Uterus (tissue), 3 donors: ENCODE measurements at regions not wholly inside any gene's neighbourhood (a gene's known extent, or its start where the extent isn't known, plus 50 kb on each side); places are given as distances from the start of the nearest gene placed in this dataset.

Experiments used
- DNase-seq, 2 donors: peaks; one replicate each; pipeline ENCODE4 v3.0.0-alpha.2; 2019 to 2020
- H3K27ac ChIP-seq, 2 donors: fragments of 200-600 bp; sonication (generic); 1 replicate in 1 of 2; 2 replicates in 1 of 2; pipeline ENCODE4 v1.5.1; 2016 to 2018
- H3K27me3 ChIP-seq, 2 donors: fragments of 200-600 bp; sonication (generic); one replicate each; pipeline ENCODE4 v1.5.1; 2018 to 2019; ENCODE audit warnings: control low read depth in 1 of 2
- H3K36me3 ChIP-seq, 2 donors: fragments of 200-600 bp; sonication (generic); one replicate each; pipeline ENCODE4 v1.5.1; 2019; ENCODE audit warnings: control low read depth in 1 of 2
- H3K4me1 ChIP-seq, 2 donors: fragments of 200-600 bp; sonication (generic); one replicate each; pipeline ENCODE4 v1.5.1; 2018 to 2019; ENCODE audit warnings: control low read depth in 1 of 2
- H3K4me3 ChIP-seq, 2 donors: fragments of 200-600 bp; sonication (generic); 1 replicate in 1 of 2; 2 replicates in 1 of 2; pipeline ENCODE4 v1.5.1; 2018 to 2019; ENCODE audit warnings: mild to moderate bottlenecking in 1 of 2
- H3K9me3 ChIP-seq, 2 donors: fragments of 200-600 bp; sonication (generic); one replicate each; pipeline ENCODE4 v1.5.1; 2019; ENCODE audit warnings: control low read depth in 1 of 2
- CTCF ChIP-seq, 4 experiments: fragments of 200-600 bp in 2 of 4; fragments of 450-650 bp in 2 of 4; sonication (generic) in 2 of 4; IDR thresholded peaks; one replicate each; pipeline ENCODE4 v1.5.1; 2016 to 2019; ENCODE audit warnings: antibody characterized with exemption in 4 of 4, mild to moderate bottlenecking in 2 of 4, moderate library complexity in 1 of 4
- POLR2A ChIP-seq, 2 donors: fragments of 450-650 bp; IDR thresholded peaks; one replicate each; pipeline ENCODE4 v1.6.1; 2016; ENCODE audit warnings: antibody characterized with exemption in 2 of 2, mild to moderate bottlenecking in 1 of 2, moderate library complexity in 1 of 2
- intact Hi-C: fragments of 100-400 bp; cut with DNase I; formaldehyde crosslinking; loops from one replicate; pipeline ENCODE4 v1.15.1; 2023; ENCODE audit warnings: low total_unique reads
- donor health status: DM: yes; HTN: yes; CAD: no.

- Histone ChIP-seq H3K27me3 (no peaks in the 10 kb centered on the region), H3K4me1 (no peaks in the 10 kb centered on the region), H3K9me3 (no peaks in the 10 kb centered on the region), H3K27ac (no peak overlapping the region), H3K4me3 (no peak overlapping the region), H3K36me3 (no peaks in the 10 kb centered on the region)
- intact Hi-C loops = no loop called here
- DNase-seq = no peak
- TF ChIP-seq POLR2A (IDR thresholded peaks at IDR 0.05) = no peak
These were observed 731.3 kb upstream of the NRSN1 start for GRCh38 chr6:23394681-23395080.

GRCh38 chr6:23395381-23395780, 730.6 kb upstream of the NRSN1 start:
- H3K9me3 ChIP-seq = no peaks in the 10 kb centered on the region
- TF ChIP-seq POLR2A (IDR thresholded peaks at IDR 0.05) (no peak), CTCF (IDR thresholded peaks at IDR 0.05) (no peak)
- intact Hi-C loops = no loop called here

GRCh38 chr6:23396949-23397348, 729.1 kb upstream of the NRSN1 start:
- Histone ChIP-seq H3K36me3 (no peaks in the 10 kb centered on the region), H3K4me1 (no peaks in the 10 kb centered on the region), H3K27me3 (no peaks in the 10 kb centered on the region), H3K4me3 (no peak overlapping the region), H3K27ac (no peak overlapping the region), H3K9me3 (no peaks in the 10 kb centered on the region)
- DNase-seq = no peak
- TF ChIP-seq POLR2A (IDR thresholded peaks at IDR 0.05) (no peak), CTCF (IDR thresholded peaks at IDR 0.05) (no peak)
- intact Hi-C loops = no loop called here

More at GRCh38 chr6:23395381-23395780, 730.6 kb upstream of the NRSN1 start:
- H3K4me1 ChIP-seq = no peaks in the 10 kb centered on the region
- no peak overlapping the region for H3K4me3 ChIP-seq
- no peaks in the 10 kb centered on the region for H3K27me3 ChIP-seq
- DNase-seq = no peak
- no peak overlapping the region for H3K27ac ChIP-seq
- H3K36me3 ChIP-seq = no peaks in the 10 kb centered on the region

- intact Hi-C loops = no loop called here
- Histone ChIP-seq H3K27me3 (no peaks in the 10 kb centered on the region), H3K36me3 (no peaks in the 10 kb centered on the region), H3K4me3 (no peak overlapping the region), H3K27ac (no peak overlapping the region), H3K9me3 (no peaks in the 10 kb centered on the region), H3K4me1 (no peaks in the 10 kb centered on the region)
- no peak for TF ChIP-seq POLR2A (IDR thresholded peaks at IDR 0.05)
- no peak for TF ChIP-seq CTCF (IDR thresholded peaks at IDR 0.05)
- DNase-seq = no peak
These were observed 722.6 kb upstream of the NRSN1 start for GRCh38 chr6:23403460-23403859.

GRCh38 chr6:23409531-23409930, 716.5 kb upstream of the NRSN1 start:
- H3K4me3 ChIP-seq = no peak overlapping the region
- no peaks in the 10 kb centered on the region for H3K27me3 ChIP-seq
- H3K27ac ChIP-seq = no peak overlapping the region
- no peaks in the 10 kb centered on the region for H3K4me1 ChIP-seq
- no peaks in the 10 kb centered on the region for H3K9me3 ChIP-seq
- DNase-seq = no peak
- intact Hi-C loops = no loop called here
- TF ChIP-seq POLR2A (IDR thresholded peaks at IDR 0.05) = no peak
- no peak for TF ChIP-seq CTCF (IDR thresholded peaks at IDR 0.05)
- no peaks in the 10 kb centered on the region for H3K36me3 ChIP-seq

- no peaks in the 10 kb centered on the region for H3K9me3 ChIP-seq
These were observed 715.6 kb upstream of the NRSN1 start for GRCh38 chr6:23410439-23410838.

More at GRCh38 chr6:23410439-23410838, 715.6 kb upstream of the NRSN1 start:
- intact Hi-C loops = no loop called here
- Histone ChIP-seq H3K4me1 (no peaks in the 10 kb centered on the region), H3K4me3 (no peak overlapping the region), H3K27me3 (no peaks in the 10 kb centered on the region), H3K27ac (no peak overlapping the region), H3K36me3 (no peaks in the 10 kb centered on the region)
- no peak for DNase-seq
- TF ChIP-seq CTCF (IDR thresholded peaks at IDR 0.05) = no peak
- no peak for TF ChIP-seq POLR2A (IDR thresholded peaks at IDR 0.05)
